Activated CD8-positive, alpha-beta memory T cell treated with anti-CD3 and anti-CD28 coated beads for 48 hours (primary cell): ENCODE measurements at regions not wholly inside any gene's neighbourhood (a gene's known extent, or its start where the extent isn't known, plus 50 kb on each side); places are given as distances from the start of the nearest gene placed in this dataset.
"Not testable (repeated sequence)": the region's sequence is repeated elsewhere in the genome, so short reads cannot be mapped to it uniquely, and the experiment has no call there.

Experiments used
- DNase-seq, 3 experiments: peaks; one replicate each; pipeline ENCODE4 v3.0.0-alpha.2; 2020; ENCODE audit warnings: low read depth in 2 of 3, low spot score in 2 of 3

GRCh38 chr11:29184939-29185890, 831.6 kb downstream of the KCNA4 start:
- no peak for DNase-seq

- no peak for DNase-seq
These were observed 833.5 kb downstream of the KCNA4 start for GRCh38 chr11:29183301-29183700.

GRCh38 chr11:29173660-29174062, 843.2 kb downstream of the KCNA4 start:
- no peak for DNase-seq

- no peak for DNase-seq
These were observed 845.4 kb downstream of the KCNA4 start for GRCh38 chr11:29171360-29171950.

GRCh38 chr11:29166306-29166705, 850.5 kb downstream of the KCNA4 start:
- DNase-seq, result no peak

GRCh38 chr11:29163231-29163630, 853.6 kb downstream of the KCNA4 start:
- DNase-seq, result no peak

GRCh38 chr11:29162491-29162890, 854.3 kb downstream of the KCNA4 start:
- no peak for DNase-seq

- no peak for DNase-seq
These were observed 855.6 kb downstream of the KCNA4 start for GRCh38 chr11:29161191-29161590.

- no peak for DNase-seq
These were observed 857.0 kb downstream of the KCNA4 start for GRCh38 chr11:29159552-29160465.

GRCh38 chr11:29153078-29153477, 863.8 kb downstream of the KCNA4 start:
- no peak for DNase-seq

- not testable (repeated sequence) for DNase-seq
These were observed 874.3 kb downstream of the KCNA4 start for GRCh38 chr11:29142573-29142972.

GRCh38 chr11:29135504-29135903, 881.3 kb downstream of the KCNA4 start:
- DNase-seq, result no peak

- DNase-seq, result no peak
These were observed 885.8 kb downstream of the KCNA4 start for GRCh38 chr11:29131055-29131454.

GRCh38 chr11:29129844-29130243, 887.0 kb downstream of the KCNA4 start:
- DNase-seq, result no peak

GRCh38 chr11:29127461-29127860, 889.4 kb downstream of the KCNA4 start:
- no peak for DNase-seq

GRCh38 chr11:29125606-29126005, 891.2 kb downstream of the KCNA4 start:
- DNase-seq, result no peak

- DNase-seq, result no peak
These were observed 892.4 kb downstream of the KCNA4 start for GRCh38 chr11:29124470-29124869.

GRCh38 chr11:29119707-29120618, 896.9 kb downstream of the KCNA4 start:
- no peak for DNase-seq

- no peak for DNase-seq
These were observed 897.7 kb downstream of the KCNA4 start for GRCh38 chr11:29119116-29119515.

GRCh38 chr11:29100967-29101366, 915.9 kb downstream of the KCNA4 start:
- no peak for DNase-seq
